ENCODE measurements at regions not wholly inside any gene's neighbourhood (a gene's known extent, or its start where the extent isn't known, plus 50 kb on each side); places are given as distances from the start of the nearest gene placed in this dataset.

- TF ChIP-seq POLR2A (IDR thresholded peaks at IDR 0.05) (no peak), CTCF (IDR thresholded peaks at IDR 0.05) (no peak)
- no peak for DNase-seq
- H3K4me3 ChIP-seq (replicated peaks in 1 of 3), result no peak overlapping the region
- H3K27me3 ChIP-seq, result no peaks in the 10 kb centered on the region
- H3K9me3 ChIP-seq, result no peaks in the 10 kb centered on the region
- H3K27ac ChIP-seq, result no peak overlapping the region
- H3K4me1 ChIP-seq, result no peaks in the 10 kb centered on the region
- intact Hi-C loops (cut with DNase I), result no loop called here
- WGBS, 2 donors, result 72 to 83% methylated on average over 2 of the region's 2 CpGs
- no peaks in the 10 kb centered on the region for H3K36me3 ChIP-seq
Measured at GRCh38 chr3:165643425-165643824, 193.8 kb downstream of the BCHE start.

GRCh38 chr3:165642761-165643420 is 194.3 kb downstream of the BCHE start:
- no peaks in the 10 kb centered on the region for H3K4me1 ChIP-seq
- no peak overlapping the region for H3K27ac ChIP-seq
- TF ChIP-seq CTCF (IDR thresholded peaks at IDR 0.05) (no peak), POLR2A (IDR thresholded peaks at IDR 0.05) (no peak)
- intact Hi-C loops (cut with DNase I), result no loop called here
- no peak for DNase-seq
- 54 to 62% methylated on average over 4 of the region's 4 CpGs for WGBS, 2 donors
- no peaks in the 10 kb centered on the region for H3K9me3 ChIP-seq
- no peaks in the 10 kb centered on the region for H3K36me3 ChIP-seq
- H3K4me3 ChIP-seq (replicated peaks in 1 of 3), result no peak overlapping the region
- no peaks in the 10 kb centered on the region for H3K27me3 ChIP-seq

GRCh38 chr3:165641569-165642310 is 195.5 kb downstream of the BCHE start:
- no peaks in the 10 kb centered on the region for H3K27me3 ChIP-seq
- 70 to 74% methylated on average over 5 of the region's 5 CpGs for WGBS, 2 donors
- H3K4me1 ChIP-seq, result no peaks in the 10 kb centered on the region
- intact Hi-C loops (cut with DNase I), result no loop called here
- no peak overlapping the region for H3K27ac ChIP-seq
- no peak overlapping the region for H3K4me3 ChIP-seq (replicated peaks in 1 of 3)
- no peaks in the 10 kb centered on the region for H3K9me3 ChIP-seq
- no peaks in the 10 kb centered on the region for H3K36me3 ChIP-seq
- no peak for DNase-seq
- TF ChIP-seq POLR2A (IDR thresholded peaks at IDR 0.05) (no peak), CTCF (IDR thresholded peaks at IDR 0.05) (no peak)

- no peaks in the 10 kb centered on the region for H3K36me3 ChIP-seq
- H3K4me1 ChIP-seq, result no peaks in the 10 kb centered on the region
- no peak overlapping the region for H3K4me3 ChIP-seq (replicated peaks in 1 of 3)
- H3K9me3 ChIP-seq, result no peaks in the 10 kb centered on the region
- intact Hi-C loops (cut with DNase I), result no loop called here
- no peak for DNase-seq
- H3K27ac ChIP-seq, result no peak overlapping the region
- H3K27me3 ChIP-seq, result no peaks in the 10 kb centered on the region
- 90 to 95% methylated on average over 1 of the region's 1 CpG for WGBS, 2 donors
- TF ChIP-seq CTCF (IDR thresholded peaks at IDR 0.05), result no peak
- TF ChIP-seq POLR2A (IDR thresholded peaks at IDR 0.05), result no peak
Measured at GRCh38 chr3:165640970-165641369, 196.3 kb downstream of the BCHE start.

- no peak for TF ChIP-seq POLR2A (IDR thresholded peaks at IDR 0.05)
- TF ChIP-seq CTCF (IDR thresholded peaks at IDR 0.05), result no peak
- no peaks in the 10 kb centered on the region for H3K4me1 ChIP-seq
- DNase-seq, result no peak
- H3K27me3 ChIP-seq, result no peaks in the 10 kb centered on the region
- H3K9me3 ChIP-seq, result no peaks in the 10 kb centered on the region
- H3K36me3 ChIP-seq, result no peaks in the 10 kb centered on the region
- no peak overlapping the region for H3K27ac ChIP-seq
- 57 to 60% methylated on average over 1 of the region's 1 CpG for WGBS, 2 donors
- intact Hi-C loops (cut with DNase I), result no loop called here
- H3K4me3 ChIP-seq (replicated peaks in 1 of 3), result no peak overlapping the region
Measured at GRCh38 chr3:165640031-165640430, 197.2 kb downstream of the BCHE start.

All from thyroid gland (tissue), 4 donors.